ENCODE measurements at regions not wholly inside any gene's neighbourhood (a gene's known extent, or its start where the extent isn't known, plus 50 kb on each side); places are given as distances from the start of the nearest gene placed in this dataset.
"Not testable (repeated sequence)": the region's sequence is repeated elsewhere in the genome, so short reads cannot be mapped to it uniquely, and the experiment has no call there.

DNA sequence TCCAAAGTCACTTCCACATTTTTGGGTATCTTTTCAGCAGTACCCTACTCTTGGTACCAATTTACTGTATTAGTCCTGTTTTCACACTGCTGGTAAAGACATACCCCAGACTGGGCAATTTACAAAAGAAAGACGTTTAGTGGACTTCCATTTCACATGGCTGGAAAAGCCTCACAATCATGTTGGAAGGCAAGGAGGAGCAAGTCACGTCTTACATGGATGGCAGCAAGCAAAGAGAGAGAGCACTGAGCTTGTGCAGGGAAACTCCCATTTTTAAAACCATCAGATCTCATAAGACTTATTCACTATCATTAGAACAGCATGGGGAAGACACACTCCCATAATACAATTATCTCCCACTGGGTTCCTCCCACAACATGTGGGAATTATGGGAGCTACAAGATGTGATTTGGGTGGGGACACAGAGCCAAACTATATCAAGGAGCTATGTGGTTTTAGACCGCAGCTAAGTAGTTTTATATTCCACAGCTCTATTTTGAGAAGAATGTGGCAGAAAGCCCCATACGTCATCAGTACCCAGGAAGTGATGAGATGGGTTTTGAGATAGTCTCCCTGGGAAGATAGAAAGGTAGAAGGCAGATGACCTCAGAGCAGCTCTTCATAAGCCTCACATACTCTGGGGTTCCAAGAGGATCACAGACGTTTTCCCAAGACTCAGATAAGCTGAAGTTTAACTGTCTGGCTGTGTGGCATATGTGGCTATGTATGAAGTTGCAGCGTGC is 96.3 kb downstream of the APIP start:
- dilution Hi-C loops (cut with HindIII; ENCODE audit: low sequenced_read_pairs, unreplicated experiment) (no loop called here), intact Hi-C loops (cut with micrococcal nuclease) (no loop called here), in situ Hi-C loops (cut with MboI; ENCODE audit: low sequenced_read_pairs) (no loop called here)
- H2AK9ac ChIP-seq (replicated peaks; ENCODE audit: low read depth, low read length, poor library complexity), result no peak overlapping the region
- H4K91ac ChIP-seq (ENCODE audit: insufficient read depth, low read depth, low read length), result no peak overlapping the region
- H3K18ac ChIP-seq (ENCODE audit: low read depth, low read length), result no peak overlapping the region
- H2AFZ ChIP-seq (replicated peaks; ENCODE audit: low read length, poor library complexity), result no peak overlapping the region
- no peak overlapping the region for H2BK20ac ChIP-seq (ENCODE audit: low read depth, low read length)
- no peaks in the 10 kb centered on the region for H3K9me3 ChIP-seq (ENCODE audit: control insufficient read depth, insufficient read depth, low read length)
- no peak overlapping the region for H3K4me2 ChIP-seq (ENCODE audit: low read depth, low read length)
- H3K9me1 ChIP-seq (ENCODE audit: insufficient read depth, low read length), result no peaks in the 10 kb centered on the region
- no peaks in the 10 kb centered on the region for H3K4me1 ChIP-seq (ENCODE audit: control insufficient read depth, insufficient read depth, low read length)
- H3K27me3 ChIP-seq (ENCODE audit: control insufficient read depth, insufficient read depth, low read length), result peaks cover 11% of the 10 kb centered on the region
- H3K4me3 ChIP-seq (ENCODE audit: insufficient read depth, low read depth, low read length), result no peak overlapping the region
- no peak overlapping the region for H2BK120ac ChIP-seq (ENCODE audit: low read depth, low read length)
- H3K27ac ChIP-seq (ENCODE audit: insufficient read depth, low read length), result no peak overlapping the region
- no peak overlapping the region for H3K9ac ChIP-seq (ENCODE audit: low read depth, low read length)
- H3K23ac ChIP-seq (ENCODE audit: low read depth, low read length), result no peak overlapping the region
- TF ChIP-seq, protein P1, sequence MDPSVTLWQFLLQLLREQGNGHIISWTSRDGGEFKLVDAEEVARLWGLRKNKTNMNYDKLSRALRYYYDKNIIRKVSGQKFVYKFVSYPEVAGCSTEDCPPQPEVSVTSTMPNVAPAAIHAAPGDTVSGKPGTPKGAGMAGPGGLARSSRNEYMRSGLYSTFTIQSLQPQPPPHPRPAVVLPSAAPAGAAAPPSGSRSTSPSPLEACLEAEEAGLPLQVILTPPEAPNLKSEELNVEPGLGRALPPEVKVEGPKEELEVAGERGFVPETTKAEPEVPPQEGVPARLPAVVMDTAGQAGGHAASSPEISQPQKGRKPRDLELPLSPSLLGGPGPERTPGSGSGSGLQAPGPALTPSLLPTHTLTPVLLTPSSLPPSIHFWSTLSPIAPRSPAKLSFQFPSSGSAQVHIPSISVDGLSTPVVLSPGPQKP (IDR thresholded peaks at IDR 0.05; ENCODE audit: borderline replicate concordance, low read depth, low read length), result no peak
- DNase-seq, result no peak
- H4K20me1 ChIP-seq (ENCODE audit: insufficient read depth, low read length), result no peaks in the 10 kb centered on the region
- no peaks in the 10 kb centered on the region for H3K79me1 ChIP-seq (ENCODE audit: low read depth in 1 of 2, low read length in 2 of 2)
- BruUV-seq (replicated peaks), result no TSS peak
- POLR2A ChIA-PET (ENCODE audit: unreplicated experiment), result no interaction called here
- H3K56ac ChIP-seq (ENCODE audit: extremely low read depth, insufficient read depth, low read length), result no peak overlapping the region
- WGBS, 2 experiments (ENCODE audit: extremely low coverage in 2 of 2, insufficient read length in 1 of 2), result 89% methylated on average over 1 of the region's 6 CpGs; no CpG with 5 or more reads in 1 of the 2 experiments
- H4K5ac ChIP-seq (ENCODE audit: low read depth, low read length), result no peak overlapping the region
- CTCF ChIA-PET, result no interaction called here
- no peak overlapping the region for H2BK5ac ChIP-seq (ENCODE audit: low read depth, low read length, poor library complexity, severe bottlenecking)
- no peak overlapping the region for H4K8ac ChIP-seq (ENCODE audit: low read depth in 2 of 2, low read length in 2 of 2)
- no peak overlapping the region for H3K4ac ChIP-seq (ENCODE audit: low read depth, low read length)
- no peak for ATAC-seq (ENCODE audit: low read depth)
- H3K36me3 ChIP-seq (ENCODE audit: control insufficient read depth, insufficient read depth, low read length), result no peaks in the 10 kb centered on the region
- no peak overlapping the region for H2AK5ac ChIP-seq (ENCODE audit: low read depth, low read length)
- H3K14ac ChIP-seq (replicated peaks; ENCODE audit: low read depth, low read length), result no peak overlapping the region
- H2BK15ac ChIP-seq (ENCODE audit: low read depth, low read length), result no peak overlapping the region

DNA sequence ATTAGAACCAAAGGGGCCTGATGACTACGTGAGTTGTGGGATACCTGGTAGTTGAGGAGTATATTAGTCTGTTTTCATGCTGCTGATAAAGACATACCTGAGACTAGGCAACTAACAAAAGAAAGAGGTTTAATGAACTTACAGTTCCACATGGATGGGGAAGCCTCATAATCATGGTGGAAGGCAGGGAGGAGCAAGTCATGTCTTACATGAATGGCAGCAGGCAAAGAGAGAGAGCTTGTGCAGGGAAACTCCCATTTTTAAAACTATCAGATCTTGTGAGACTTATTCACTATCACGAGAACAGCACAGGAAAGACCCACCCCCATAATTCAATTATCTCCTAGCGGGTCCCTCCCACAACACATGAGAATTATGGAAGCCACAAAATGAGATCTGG is 98.4 kb downstream of the APIP start:
- ATAC-seq (ENCODE audit: low read depth); H4K8ac ChIP-seq (ENCODE audit: low read depth in 2 of 2, low read length in 2 of 2); H3K36me3 ChIP-seq (ENCODE audit: control insufficient read depth, insufficient read depth, low read length); POLR2A ChIA-PET (ENCODE audit: unreplicated experiment); H3K4me2 ChIP-seq (ENCODE audit: low read depth, low read length); H4K20me1 ChIP-seq (ENCODE audit: insufficient read depth, low read length); H3K9me3 ChIP-seq (ENCODE audit: control insufficient read depth, insufficient read depth, low read length); intact Hi-C loops (cut with micrococcal nuclease); H3K27me3 ChIP-seq (ENCODE audit: control insufficient read depth, insufficient read depth, low read length); H3K27ac ChIP-seq (ENCODE audit: insufficient read depth, low read length); H2AFZ ChIP-seq (replicated peaks; ENCODE audit: low read length, poor library complexity); BruUV-seq (replicated peaks); in situ Hi-C loops (cut with MboI; ENCODE audit: low sequenced_read_pairs); DNase-seq; H4K5ac ChIP-seq (ENCODE audit: low read depth, low read length); H2BK15ac ChIP-seq (ENCODE audit: low read depth, low read length); H3K4ac ChIP-seq (ENCODE audit: low read depth, low read length); dilution Hi-C loops (cut with HindIII; ENCODE audit: low sequenced_read_pairs, unreplicated experiment); H2AK9ac ChIP-seq (replicated peaks; ENCODE audit: low read depth, low read length, poor library complexity); H3K9me1 ChIP-seq (ENCODE audit: insufficient read depth, low read length); H3K9ac ChIP-seq (ENCODE audit: low read depth, low read length); H3K4me1 ChIP-seq (ENCODE audit: control insufficient read depth, insufficient read depth, low read length); H3K4me3 ChIP-seq (ENCODE audit: insufficient read depth, low read depth, low read length); H3K23ac ChIP-seq (ENCODE audit: low read depth, low read length); H2BK20ac ChIP-seq (ENCODE audit: low read depth, low read length); H3K79me1 ChIP-seq (ENCODE audit: low read depth in 1 of 2, low read length in 2 of 2); H2BK120ac ChIP-seq (ENCODE audit: low read depth, low read length); H4K91ac ChIP-seq (ENCODE audit: insufficient read depth, low read depth, low read length); H3K18ac ChIP-seq (ENCODE audit: low read depth, low read length); H3K56ac ChIP-seq (ENCODE audit: extremely low read depth, insufficient read depth, low read length); H3K14ac ChIP-seq (replicated peaks; ENCODE audit: low read depth, low read length); H2BK5ac ChIP-seq (ENCODE audit: low read depth, low read length, poor library complexity, severe bottlenecking); H2AK5ac ChIP-seq (ENCODE audit: low read depth, low read length): not testable (repeated sequence)
- CTCF ChIA-PET, result interaction anchor here (1.2 kb wide), 1 partner anchor 8 kb away, joined by 3 read pairs; no protein-coding TSS in a partner anchor
- no CpG with 5 or more reads among the region's 3 CpGs for WGBS, 2 experiments (ENCODE audit: extremely low coverage in 2 of 2, insufficient read length in 1 of 2)
